NB4 (cell line): ENCODE measurements at regions not wholly inside any gene's neighbourhood (a gene's known extent, or its start where the extent isn't known, plus 50 kb on each side); places are given as distances from the start of the nearest gene placed in this dataset.
"Not testable (repeated sequence)": the region's sequence is repeated elsewhere in the genome, so short reads cannot be mapped to it uniquely, and the experiment has no call there.

Source experiments
- MYC ChIP-seq: IDR thresholded peaks from 2 replicates; pipeline ENCODE4 v1.6.1; 2011; ENCODE audit warnings: low read depth, low read length
- POLR2A ChIP-seq: IDR thresholded peaks from 2 replicates; pipeline ENCODE4 v1.6.1; 2011; ENCODE audit warnings: mild to moderate bottlenecking; ENCODE audit not compliant: insufficient read length; ENCODE audit errors: extremely low read depth
- TF ChIP-seq, protein P1 (sequence below): IDR thresholded peaks from one replicate; pipeline ENCODE4 v1.5.1; 2012; ENCODE audit warnings: low read depth, low read length

- TF ChIP-seq, protein P1, sequence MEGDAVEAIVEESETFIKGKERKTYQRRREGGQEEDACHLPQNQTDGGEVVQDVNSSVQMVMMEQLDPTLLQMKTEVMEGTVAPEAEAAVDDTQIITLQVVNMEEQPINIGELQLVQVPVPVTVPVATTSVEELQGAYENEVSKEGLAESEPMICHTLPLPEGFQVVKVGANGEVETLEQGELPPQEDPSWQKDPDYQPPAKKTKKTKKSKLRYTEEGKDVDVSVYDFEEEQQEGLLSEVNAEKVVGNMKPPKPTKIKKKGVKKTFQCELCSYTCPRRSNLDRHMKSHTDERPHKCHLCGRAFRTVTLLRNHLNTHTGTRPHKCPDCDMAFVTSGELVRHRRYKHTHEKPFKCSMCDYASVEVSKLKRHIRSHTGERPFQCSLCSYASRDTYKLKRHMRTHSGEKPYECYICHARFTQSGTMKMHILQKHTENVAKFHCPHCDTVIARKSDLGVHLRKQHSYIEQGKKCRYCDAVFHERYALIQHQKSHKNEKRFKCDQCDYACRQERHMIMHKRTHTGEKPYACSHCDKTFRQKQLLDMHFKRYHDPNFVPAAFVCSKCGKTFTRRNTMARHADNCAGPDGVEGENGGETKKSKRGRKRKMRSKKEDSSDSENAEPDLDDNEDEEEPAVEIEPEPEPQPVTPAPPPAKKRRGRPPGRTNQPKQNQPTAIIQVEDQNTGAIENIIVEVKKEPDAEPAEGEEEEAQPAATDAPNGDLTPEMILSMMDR, result not testable (repeated sequence)
- TF ChIP-seq POLR2A, MYC: not testable (repeated sequence)
Measured at GRCh38 chr2:131614539-131614938, 86.9 kb downstream of the CCDC74A start.
